ENCODE measurements at regions not wholly inside any gene's neighbourhood (a gene's known extent, or its start where the extent isn't known, plus 50 kb on each side); places are given as distances from the start of the nearest gene placed in this dataset.

- intact Hi-C loops (cut with micrococcal nuclease; ENCODE audit: unreplicated experiment) = no loop called here
- no peaks in the 10 kb centered on the region for H3K4me1 ChIP-seq (ENCODE audit: insufficient read depth, low read length, poor library complexity, severe bottlenecking)
- no peaks in the 10 kb centered on the region for H3K9me3 ChIP-seq (ENCODE audit: low read depth, low read length, poor library complexity, severe bottlenecking)
- BruUV-seq (replicated peaks) = no TSS peak
- no peak overlapping the region for H3K4me3 ChIP-seq (ENCODE audit: low read depth, low read length, poor library complexity, severe bottlenecking)
- no peaks in the 10 kb centered on the region for H3K27me3 ChIP-seq (replicated peaks; ENCODE audit: insufficient read depth, low read depth, low read length, poor library complexity)
- H3K36me3 ChIP-seq (ENCODE audit: insufficient read depth, low read length, poor library complexity, severe bottlenecking) = no peaks in the 10 kb centered on the region
- H3K27ac ChIP-seq (ENCODE audit: low read depth, low read length, poor library complexity, severe bottlenecking) = no peak overlapping the region
- TF ChIP-seq EZH2 (IDR thresholded peaks at IDR 0.05; ENCODE audit: borderline replicate concordance, low read depth, low read length, poor library complexity, severe bottlenecking) (no peak), CTCF (conservative IDR thresholded peaks at IDR 0.05; ENCODE audit: low read depth, low read length) (no peak)
- DNase-seq (ENCODE audit: low spot score) = no peak
- ChIA-PET CTCF (no interaction called here), POLR2A (ENCODE audit: low non-redundant PET) (no interaction called here)
Observed at GRCh38 chr2:8067784-8068336, 614.0 kb upstream of the ID2 start.

GRCh38 chr2:8072907-8073306 is 608.9 kb upstream of the ID2 start:
- POLR2A ChIA-PET (ENCODE audit: low non-redundant PET) = no interaction called here
- Histone ChIP-seq H3K4me1 (ENCODE audit: insufficient read depth, low read length, poor library complexity, severe bottlenecking) (no peaks in the 10 kb centered on the region), H3K36me3 (ENCODE audit: insufficient read depth, low read length, poor library complexity, severe bottlenecking) (no peaks in the 10 kb centered on the region), H3K9me3 (ENCODE audit: low read depth, low read length, poor library complexity, severe bottlenecking) (peaks cover 3% of the 10 kb centered on the region), H3K4me3 (ENCODE audit: low read depth, low read length, poor library complexity, severe bottlenecking) (no peak overlapping the region), H3K27ac (ENCODE audit: low read depth, low read length, poor library complexity, severe bottlenecking) (no peak overlapping the region), H3K27me3 (replicated peaks; ENCODE audit: insufficient read depth, low read depth, low read length, poor library complexity) (no peaks in the 10 kb centered on the region)
- no peak for DNase-seq (ENCODE audit: low spot score)
- CTCF ChIA-PET = no interaction called here
- BruUV-seq (replicated peaks) = no TSS peak
- intact Hi-C loops (cut with micrococcal nuclease; ENCODE audit: unreplicated experiment) = no loop called here
- TF ChIP-seq EZH2 (IDR thresholded peaks at IDR 0.05; ENCODE audit: borderline replicate concordance, low read depth, low read length, poor library complexity, severe bottlenecking) = no peak
- no peak for TF ChIP-seq CTCF (conservative IDR thresholded peaks at IDR 0.05; ENCODE audit: low read depth, low read length)

- DNase-seq (ENCODE audit: low spot score) = no peak
- no peaks in the 10 kb centered on the region for H3K36me3 ChIP-seq (ENCODE audit: insufficient read depth, low read length, poor library complexity, severe bottlenecking)
- H3K27ac ChIP-seq (ENCODE audit: low read depth, low read length, poor library complexity, severe bottlenecking) = no peak overlapping the region
- CTCF ChIA-PET = no interaction called here
- BruUV-seq (replicated peaks) = no TSS peak
- no peaks in the 10 kb centered on the region for H3K4me1 ChIP-seq (ENCODE audit: insufficient read depth, low read length, poor library complexity, severe bottlenecking)
- TF ChIP-seq CTCF (conservative IDR thresholded peaks at IDR 0.05; ENCODE audit: low read depth, low read length) = no peak
- no peak for TF ChIP-seq EZH2 (IDR thresholded peaks at IDR 0.05; ENCODE audit: borderline replicate concordance, low read depth, low read length, poor library complexity, severe bottlenecking)
- POLR2A ChIA-PET (ENCODE audit: low non-redundant PET) = no interaction called here
- peaks cover 3% of the 10 kb centered on the region for H3K9me3 ChIP-seq (ENCODE audit: low read depth, low read length, poor library complexity, severe bottlenecking)
- no peaks in the 10 kb centered on the region for H3K27me3 ChIP-seq (replicated peaks; ENCODE audit: insufficient read depth, low read depth, low read length, poor library complexity)
- intact Hi-C loops (cut with micrococcal nuclease; ENCODE audit: unreplicated experiment) = no loop called here
- no peak overlapping the region for H3K4me3 ChIP-seq (ENCODE audit: low read depth, low read length, poor library complexity, severe bottlenecking)
Observed at GRCh38 chr2:8073916-8074315, 607.9 kb upstream of the ID2 start.
